Natural killer cell (primary cell): ENCODE measurements at regions not wholly inside any gene's neighbourhood (a gene's known extent, or its start where the extent isn't known, plus 50 kb on each side); places are given as distances from the start of the nearest gene placed in this dataset.

Source experiments
- ATAC-seq, 3 donors: fragments of 150-1000 bp in 2 of 3; fragments of 200-7000 bp in 1 of 3; cut with Tn5 transposase; 1 replicate in 1 of 3; 2 replicates in 2 of 3; pipeline ENCODE4 v1.10.0; 2021; ENCODE audit warnings: mild to moderate bottlenecking in 2 of 3, moderate library complexity in 2 of 3
- DNase-seq, 2 donors: peaks; one replicate each; pipeline versions ENCODE4 v3.0.0 to v3.0.0-alpha.2; 2013 to 2021; ENCODE audit warnings: mixed read lengths in 1 of 2
- H3K27ac ChIP-seq: one replicate; pipeline ENCODE4 v1.5.1; 2013; ENCODE audit warnings: mild to moderate bottlenecking, low read length
- H3K27me3 ChIP-seq: one replicate; pipeline ENCODE4 v1.6.1; 2013; ENCODE audit warnings: low read length; ENCODE audit not compliant: control insufficient read depth, insufficient read depth
- H3K36me3 ChIP-seq: one replicate; pipeline ENCODE4 v1.6.1; 2013; ENCODE audit warnings: low read length; ENCODE audit not compliant: control insufficient read depth, insufficient read depth
- H3K4me1 ChIP-seq: one replicate; pipeline ENCODE4 v1.6.1; 2013; ENCODE audit warnings: low read length; ENCODE audit not compliant: control insufficient read depth, insufficient read depth
- H3K4me3 ChIP-seq: one replicate; pipeline ENCODE4 v1.5.1; 2013; ENCODE audit warnings: low read length
- H3K9me3 ChIP-seq: one replicate; pipeline ENCODE4 v1.6.1; 2013; ENCODE audit warnings: low read length; ENCODE audit not compliant: control insufficient read depth, insufficient read depth
- H3K27ac Mint-ChIP-seq, 2 donors: one replicate each; pipeline ENCODE4 v1.8.0; 2022; ENCODE audit warnings: mild to moderate bottlenecking in 2 of 2, mixed read lengths in 2 of 2, moderate library complexity in 1 of 2
- H3K27me3 Mint-ChIP-seq, 2 donors: one replicate each; pipeline ENCODE4 v1.8.0; 2022; ENCODE audit warnings: low read depth in 2 of 2, mixed read lengths in 2 of 2
- H3K36me3 Mint-ChIP-seq: one replicate; pipeline ENCODE4 v1.8.0; 2022; ENCODE audit warnings: mixed read lengths
- H3K4me1 Mint-ChIP-seq, 2 donors: one replicate each; pipeline ENCODE4 v1.8.0; 2022; ENCODE audit warnings: mixed read lengths in 2 of 2
- H3K4me3 Mint-ChIP-seq: one replicate; pipeline ENCODE4 v1.8.0; 2022; ENCODE audit warnings: mild to moderate bottlenecking, moderate library complexity, mixed read lengths
- H3K9me3 Mint-ChIP-seq, 2 donors: one replicate each; pipeline ENCODE4 v1.8.0; 2022; ENCODE audit warnings: mixed read lengths in 2 of 2
- WGBS: methylation state at CpG from one replicate; pipeline ENCODE4 v1.1.7; 2013; ENCODE audit warnings: missing lambda C conversion rate; ENCODE audit not compliant: insufficient coverage; 5-methylcytosine and 5-hydroxymethylcytosine counted together
- intact Hi-C: fragments of 100-400 bp; cut with micrococcal nuclease; formaldehyde crosslinking; loops from one replicate; pipeline ENCODE4 v1.14.2; 2022
- TF ChIP-seq, protein P1 (sequence below): fragments of 200-600 bp; IDR thresholded peaks from one replicate; pipeline ENCODE4 v1.8.0; 2022; ENCODE audit warnings: antibody characterized with exemption

DNA sequence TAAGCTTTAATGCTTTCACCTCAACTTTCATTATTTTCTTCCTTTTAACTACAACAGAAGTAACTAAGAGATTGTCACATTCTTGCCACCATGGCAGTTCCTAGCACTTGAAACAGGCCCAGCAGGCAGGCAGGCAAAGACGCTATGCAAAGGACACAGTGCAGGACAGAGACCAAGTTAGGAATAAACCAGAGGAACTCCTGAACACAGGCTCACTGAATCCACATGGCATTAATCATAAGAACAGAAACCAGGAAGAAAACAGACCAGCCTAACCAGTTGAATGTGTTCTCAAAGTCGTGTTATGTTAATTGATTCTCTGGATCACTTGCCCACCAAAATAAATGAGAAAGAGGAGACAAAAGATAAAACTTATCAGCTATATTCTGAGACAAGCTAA lies 397.6 kb downstream of the TBL1XR1 start:
- Mint-ChIP-seq H3K4me1 (no peaks in the 10 kb centered on the region), H3K27ac (no peak overlapping the region), H3K4me3 (no peak overlapping the region), H3K27me3 (no peaks in the 10 kb centered on the region), H3K36me3 (no peaks in the 10 kb centered on the region), H3K9me3 (peaks cover 3 to 10% of the 10 kb centered on the region in 2 donors)
- Histone ChIP-seq H3K27me3 (no peaks in the 10 kb centered on the region), H3K27ac (no peak overlapping the region), H3K4me1 (no peaks in the 10 kb centered on the region), H3K9me3 (no peaks in the 10 kb centered on the region), H3K4me3 (no peak overlapping the region), H3K36me3 (no peaks in the 10 kb centered on the region)
- intact Hi-C loops = no loop called here
- WGBS = 81% methylated on average over 1 of the region's 2 CpGs
- TF ChIP-seq, protein P1, sequence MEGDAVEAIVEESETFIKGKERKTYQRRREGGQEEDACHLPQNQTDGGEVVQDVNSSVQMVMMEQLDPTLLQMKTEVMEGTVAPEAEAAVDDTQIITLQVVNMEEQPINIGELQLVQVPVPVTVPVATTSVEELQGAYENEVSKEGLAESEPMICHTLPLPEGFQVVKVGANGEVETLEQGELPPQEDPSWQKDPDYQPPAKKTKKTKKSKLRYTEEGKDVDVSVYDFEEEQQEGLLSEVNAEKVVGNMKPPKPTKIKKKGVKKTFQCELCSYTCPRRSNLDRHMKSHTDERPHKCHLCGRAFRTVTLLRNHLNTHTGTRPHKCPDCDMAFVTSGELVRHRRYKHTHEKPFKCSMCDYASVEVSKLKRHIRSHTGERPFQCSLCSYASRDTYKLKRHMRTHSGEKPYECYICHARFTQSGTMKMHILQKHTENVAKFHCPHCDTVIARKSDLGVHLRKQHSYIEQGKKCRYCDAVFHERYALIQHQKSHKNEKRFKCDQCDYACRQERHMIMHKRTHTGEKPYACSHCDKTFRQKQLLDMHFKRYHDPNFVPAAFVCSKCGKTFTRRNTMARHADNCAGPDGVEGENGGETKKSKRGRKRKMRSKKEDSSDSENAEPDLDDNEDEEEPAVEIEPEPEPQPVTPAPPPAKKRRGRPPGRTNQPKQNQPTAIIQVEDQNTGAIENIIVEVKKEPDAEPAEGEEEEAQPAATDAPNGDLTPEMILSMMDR = no peak
- ATAC-seq = no peak
- DNase-seq = no peak

GRCh38 chr3:176798680-176799079 lies 398.6 kb downstream of the TBL1XR1 start:
- ATAC-seq = no peak
- Mint-ChIP-seq H3K36me3 (no peaks in the 10 kb centered on the region), H3K27ac (no peak overlapping the region), H3K4me1 (no peaks in the 10 kb centered on the region), H3K9me3 (peaks cover 3 to 10% of the 10 kb centered on the region in 2 donors), H3K4me3 (no peak overlapping the region), H3K27me3 (no peaks in the 10 kb centered on the region)
- Histone ChIP-seq H3K27ac (no peak overlapping the region), H3K9me3 (no peaks in the 10 kb centered on the region), H3K36me3 (no peaks in the 10 kb centered on the region), H3K4me3 (no peak overlapping the region), H3K4me1 (no peaks in the 10 kb centered on the region), H3K27me3 (no peaks in the 10 kb centered on the region)
- TF ChIP-seq, protein P1 = no peak
- DNase-seq = no peak
- intact Hi-C loops = no loop called here
- no CpG with 5 or more reads among the region's 1 CpG for WGBS

DNA sequence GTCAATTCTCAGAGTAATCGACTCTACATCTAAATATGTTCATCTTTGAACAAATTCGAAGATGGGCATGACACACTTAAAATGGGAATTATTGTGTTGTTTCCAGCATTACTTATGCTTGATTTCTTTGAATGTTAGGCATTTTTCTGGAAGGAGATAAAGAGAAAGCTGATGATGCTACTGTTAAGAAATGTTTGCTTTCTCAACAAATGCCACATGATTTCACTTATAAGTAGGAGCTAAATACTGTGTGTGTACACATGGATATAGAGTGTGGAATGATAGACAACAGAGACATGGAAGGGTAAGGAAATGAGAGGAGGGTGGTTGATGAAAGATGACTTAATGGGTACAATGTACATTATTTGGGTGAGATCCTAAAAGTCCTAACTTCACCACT lies 400.9 kb downstream of the TBL1XR1 start:
- no peaks in the 10 kb centered on the region for H3K27me3 ChIP-seq
- Mint-ChIP-seq H3K27ac (no peak overlapping the region), H3K27me3 (no peaks in the 10 kb centered on the region), H3K4me1 (no peaks in the 10 kb centered on the region), H3K9me3 (peaks cover 3 to 10% of the 10 kb centered on the region in 2 donors), H3K36me3 (no peaks in the 10 kb centered on the region), H3K4me3 (no peak overlapping the region)
- TF ChIP-seq, protein P1 = no peak
- H3K36me3 ChIP-seq = no peaks in the 10 kb centered on the region
- DNase-seq = no peak
- intact Hi-C loops = no loop called here
- no peaks in the 10 kb centered on the region for H3K9me3 ChIP-seq
- H3K27ac ChIP-seq = no peak overlapping the region
- WGBS = 86% methylated on average over 2 of the region's 2 CpGs
- no peaks in the 10 kb centered on the region for H3K4me1 ChIP-seq
- ATAC-seq = no peak
- no peak overlapping the region for H3K4me3 ChIP-seq

DNA sequence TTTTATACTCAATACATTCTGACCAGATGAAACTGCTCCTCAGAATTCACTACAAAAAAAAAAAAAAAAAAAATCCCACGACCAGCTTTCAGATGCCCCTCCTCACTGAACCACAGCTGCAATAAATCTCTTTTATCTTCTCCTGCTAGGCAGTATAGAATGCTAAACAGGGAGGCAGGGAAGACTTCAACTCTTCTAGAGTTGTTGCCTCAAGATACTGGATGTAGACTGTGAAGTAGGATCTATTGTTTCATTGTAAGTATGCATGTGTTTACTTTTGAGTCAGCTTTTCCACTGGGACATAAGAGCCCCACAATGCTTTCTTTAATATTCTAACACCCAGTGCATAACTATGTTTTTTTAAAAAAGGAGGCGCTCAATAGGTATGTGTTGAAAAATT lies 401.4 kb downstream of the TBL1XR1 start:
- peaks cover 0 to 10% of the 10 kb centered on the region in 2 donors for H3K9me3 Mint-ChIP-seq
- H3K4me3 Mint-ChIP-seq = no peak overlapping the region
- ATAC-seq = no peak
- no peaks in the 10 kb centered on the region for H3K4me1 ChIP-seq
- WGBS = no CpG with 5 or more reads among the region's 2 CpGs
- no peaks in the 10 kb centered on the region for H3K9me3 ChIP-seq
- no peaks in the 10 kb centered on the region for H3K27me3 ChIP-seq
- no peaks in the 10 kb centered on the region for H3K4me1 Mint-ChIP-seq
- TF ChIP-seq, protein P1 = no peak
- no peaks in the 10 kb centered on the region for H3K36me3 ChIP-seq
- no peaks in the 10 kb centered on the region for H3K36me3 Mint-ChIP-seq
- H3K27me3 Mint-ChIP-seq = no peaks in the 10 kb centered on the region
- no peak for DNase-seq
- no peak overlapping the region for H3K4me3 ChIP-seq
- no peak overlapping the region for H3K27ac ChIP-seq
- H3K27ac Mint-ChIP-seq = no peak overlapping the region
- intact Hi-C loops = no loop called here
